ENCODE measurements at regions not wholly inside any gene's neighbourhood (a gene's known extent, or its start where the extent isn't known, plus 50 kb on each side); places are given as distances from the start of the nearest gene placed in this dataset.

- TF ChIP-seq CTCF (IDR thresholded peaks at IDR 0.05) = no peak
- TF ChIP-seq POLR2A (IDR thresholded peaks at IDR 0.05) = no peak
These were observed 969.1 kb upstream of the CDH8 start for GRCh38 chr16:63005356-63005755.

Data from vagina (tissue), 2 donors.